Colonic mucosa (tissue), 4 donors: ENCODE measurements at regions not wholly inside any gene's neighbourhood (a gene's known extent, or its start where the extent isn't known, plus 50 kb on each side); places are given as distances from the start of the nearest gene placed in this dataset.

Source experiments
- DNase-seq: peaks from one replicate; pipeline ENCODE4 v3.0.0-alpha.2; 2020
- H3K27ac ChIP-seq: fragments of 200-600 bp; one replicate; pipeline ENCODE4 v1.8.0; 2021
- H3K27me3 ChIP-seq: fragments of 200-600 bp; one replicate; pipeline ENCODE4 v1.8.0; 2021
- H3K36me3 ChIP-seq: fragments of 200-600 bp; one replicate; pipeline ENCODE4 v1.8.0; 2021
- H3K4me1 ChIP-seq: fragments of 200-600 bp; one replicate; pipeline ENCODE4 v1.8.0; 2021; ENCODE audit warnings: mild to moderate bottlenecking
- H3K4me3 ChIP-seq: fragments of 200-600 bp; one replicate; pipeline ENCODE4 v1.8.0; 2021
- H3K9ac ChIP-seq, 2 donors: one replicate each; pipeline ENCODE4 v1.7.0; 2013; ENCODE audit warnings: control low read depth in 2 of 2, low read depth in 2 of 2, low read length in 2 of 2
- H3K9me3 ChIP-seq: fragments of 200-600 bp; one replicate; pipeline ENCODE4 v1.8.0; 2021
- CTCF ChIP-seq: fragments of 200-600 bp; IDR thresholded peaks from one replicate; pipeline ENCODE4 v1.8.0; 2022; ENCODE audit warnings: antibody characterized with exemption, mild to moderate bottlenecking
- intact Hi-C: fragments of 100-400 bp; cut with DNase I; formaldehyde crosslinking; loops from one replicate; pipeline ENCODE4 v1.14.1; 2022
- donor health status: healthy.
- donor health status: DM: no; HTN: no; CAD: no.
- donor health status: DM: no; HTN: no; CAD: no.

GRCh38 chr12:118874698-118875548 is 106.4 kb upstream of the SRRM4 start:
- no peak overlapping the region for H3K4me3 ChIP-seq
- intact Hi-C loops, result no loop called here
- no peak overlapping the region for H3K9ac ChIP-seq
- no peak overlapping the region for H3K27ac ChIP-seq
- H3K36me3 ChIP-seq, result no peaks in the 10 kb centered on the region
- no peak for TF ChIP-seq CTCF
- H3K27me3 ChIP-seq, result no peaks in the 10 kb centered on the region
- no peaks in the 10 kb centered on the region for H3K4me1 ChIP-seq
- no peaks in the 10 kb centered on the region for H3K9me3 ChIP-seq
- no peak for DNase-seq

DNA sequence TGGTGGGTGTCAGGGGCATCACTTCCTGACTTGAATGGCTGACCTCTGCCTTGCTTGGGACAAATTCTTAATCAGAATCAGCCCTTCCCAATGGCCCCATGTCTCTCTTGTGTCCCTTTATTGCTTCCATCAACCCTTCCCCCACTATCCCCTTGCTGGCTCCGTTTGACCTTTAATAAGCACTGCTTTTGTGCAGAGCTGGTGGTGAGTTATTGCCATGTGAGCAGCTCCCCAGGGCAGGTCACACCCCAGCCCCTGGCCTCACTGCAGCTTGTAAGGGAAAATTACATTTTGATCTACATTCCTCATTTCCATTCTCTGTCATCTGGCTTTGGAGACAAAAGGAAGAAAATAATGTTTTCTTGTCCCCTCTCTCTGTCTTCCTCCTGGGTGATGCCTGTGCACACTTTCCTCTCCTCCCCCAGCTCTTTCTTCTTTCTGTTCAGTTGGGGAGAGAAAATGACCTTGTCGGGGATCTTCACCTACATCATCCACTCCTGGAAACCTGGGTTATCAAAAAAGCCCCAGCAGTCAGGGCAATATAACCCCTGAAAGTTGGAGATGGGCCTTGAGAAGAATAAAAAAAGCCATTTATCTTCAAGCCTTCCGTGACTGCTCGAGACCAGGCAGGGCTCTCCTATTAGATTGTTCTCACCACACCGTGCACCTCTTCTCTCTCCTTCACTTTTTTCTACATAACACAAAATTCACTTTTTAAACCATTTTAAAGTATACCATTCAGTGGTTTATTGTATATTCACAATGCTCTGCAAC is 100.4 kb upstream of the SRRM4 start:
- no peak for DNase-seq
- no peak overlapping the region for H3K4me3 ChIP-seq

GRCh38 chr12:118884226-118884625 is 97.1 kb upstream of the SRRM4 start:
- DNase-seq, result no peak
- no peak for TF ChIP-seq CTCF
- Histone ChIP-seq H3K9me3 (no peaks in the 10 kb centered on the region), H3K36me3 (no peaks in the 10 kb centered on the region), H3K27ac (no peak overlapping the region), H3K4me1 (no peaks in the 10 kb centered on the region), H3K27me3 (no peaks in the 10 kb centered on the region), H3K9ac (no peak overlapping the region), H3K4me3 (no peak overlapping the region)
- intact Hi-C loops, result no loop called here

More for the DNA sequence above, 100.4 kb upstream of the SRRM4 start:
- Histone ChIP-seq H3K27ac (no peak overlapping the region), H3K27me3 (no peaks in the 10 kb centered on the region), H3K36me3 (no peaks in the 10 kb centered on the region), H3K9me3 (no peaks in the 10 kb centered on the region), H3K4me1 (no peaks in the 10 kb centered on the region), H3K9ac (no peak overlapping the region)
- intact Hi-C loops, result no loop called here
- TF ChIP-seq CTCF, result no peak

- intact Hi-C loops, result no loop called here
Measured at GRCh38 chr12:118900993-118901392, 80.3 kb upstream of the SRRM4 start.

GRCh38 chr12:118908811-118909210 is 72.5 kb upstream of the SRRM4 start:
- Histone ChIP-seq H3K4me3 (no peak overlapping the region), H3K9ac (no peak overlapping the region), H3K27ac (no peak overlapping the region), H3K9me3 (no peaks in the 10 kb centered on the region), H3K36me3 (no peaks in the 10 kb centered on the region), H3K27me3 (no peaks in the 10 kb centered on the region), H3K4me1 (no peaks in the 10 kb centered on the region)
- DNase-seq, result no peak
- intact Hi-C loops, result no loop called here
- TF ChIP-seq CTCF, result no peak

More at GRCh38 chr12:118900993-118901392, 80.3 kb upstream of the SRRM4 start:
- H3K9ac ChIP-seq, result no peak overlapping the region
- H3K36me3 ChIP-seq, result no peaks in the 10 kb centered on the region
- H3K4me3 ChIP-seq, result no peak overlapping the region
- no peak overlapping the region for H3K27ac ChIP-seq
- TF ChIP-seq CTCF, result no peak
- no peaks in the 10 kb centered on the region for H3K4me1 ChIP-seq
- H3K9me3 ChIP-seq, result no peaks in the 10 kb centered on the region
- no peaks in the 10 kb centered on the region for H3K27me3 ChIP-seq
- no peak for DNase-seq
